ENCODE measurements at regions not wholly inside any gene's neighbourhood (a gene's known extent, or its start where the extent isn't known, plus 50 kb on each side); places are given as distances from the start of the nearest gene placed in this dataset.

GRCh38 chr9:87290241-87291052 lies 207.2 kb upstream of the DAPK1 start:
- Histone ChIP-seq H3K27me3 (ENCODE audit: control insufficient read depth, insufficient read depth, low read length) (no peaks in the 10 kb centered on the region), H3K9me3 (ENCODE audit: control insufficient read depth, insufficient read depth, low read length) (no peaks in the 10 kb centered on the region; the same call in 1 of the 2 replicates), H3K27ac (ENCODE audit: low read depth, low read length) (no peak overlapping the region), H3K4me3 (ENCODE audit: low read depth, low read length) (no peak overlapping the region)
- ChIA-PET CTCF (interaction anchor here (0.7 kb wide), 1 partner anchor 78 kb away, joined by 6 read pairs; no protein-coding TSS in a partner anchor), POLR2A (interaction anchor here (0.5 to 0.7 kb wide), 2 partner anchors 238 to 569 kb away, joined by 3 to 8 read pairs; no protein-coding TSS in a partner anchor)
- no peak for DNase-seq (ENCODE audit: low read depth, low spot score)
- TF ChIP-seq CTCF (IDR thresholded peaks at IDR 0.05; ENCODE audit: low read depth, low read length) = no peak

- H3K27me3 ChIP-seq (ENCODE audit: control insufficient read depth, insufficient read depth, low read length) = no peaks in the 10 kb centered on the region
- no peak for DNase-seq (ENCODE audit: low read depth, low spot score)
- H3K4me3 ChIP-seq (ENCODE audit: low read depth, low read length) = no peak overlapping the region
- no peak for TF ChIP-seq CTCF (IDR thresholded peaks at IDR 0.05; ENCODE audit: low read depth, low read length)
- ChIA-PET CTCF (no interaction called here), POLR2A (no interaction called here)
- no peaks in the 10 kb centered on the region; the same call in 1 of the 2 replicates for H3K9me3 ChIP-seq (ENCODE audit: control insufficient read depth, insufficient read depth, low read length)
- no peak overlapping the region for H3K27ac ChIP-seq (ENCODE audit: low read depth, low read length)
Measured at GRCh38 chr9:87292449-87293191, 205.0 kb upstream of the DAPK1 start.

GRCh38 chr9:87294126-87294525 lies 203.5 kb upstream of the DAPK1 start:
- no peaks in the 10 kb centered on the region; the same call in 1 of the 2 replicates for H3K9me3 ChIP-seq (ENCODE audit: control insufficient read depth, insufficient read depth, low read length)
- POLR2A ChIA-PET = no interaction called here
- no peaks in the 10 kb centered on the region for H3K27me3 ChIP-seq (ENCODE audit: control insufficient read depth, insufficient read depth, low read length)
- H3K4me3 ChIP-seq (ENCODE audit: low read depth, low read length) = no peak overlapping the region
- no peak for DNase-seq (ENCODE audit: low read depth, low spot score)
- no peak overlapping the region for H3K27ac ChIP-seq (ENCODE audit: low read depth, low read length)
- no peak for TF ChIP-seq CTCF (IDR thresholded peaks at IDR 0.05; ENCODE audit: low read depth, low read length)
- CTCF ChIA-PET = interaction anchor here (0.8 to 1.3 kb wide), 2 partner anchors 860 to 880 kb away, joined by 3 to 4 read pairs; no protein-coding TSS in a partner anchor

- Histone ChIP-seq H3K4me3 (ENCODE audit: low read depth, low read length) (no peak overlapping the region), H3K27me3 (ENCODE audit: control insufficient read depth, insufficient read depth, low read length) (no peaks in the 10 kb centered on the region), H3K9me3 (ENCODE audit: control insufficient read depth, insufficient read depth, low read length) (no peaks in the 10 kb centered on the region), H3K27ac (ENCODE audit: low read depth, low read length) (no peak overlapping the region)
- TF ChIP-seq CTCF (IDR thresholded peaks at IDR 0.05; ENCODE audit: low read depth, low read length) = no peak
- no peak for DNase-seq (ENCODE audit: low read depth, low spot score)
- ChIA-PET CTCF (interaction anchor here (1.0 kb wide), 1 partner anchor 1098 kb away, joined by 6 read pairs; no protein-coding TSS in a partner anchor), POLR2A (no interaction called here)
Measured at GRCh38 chr9:87300915-87301314, 196.8 kb upstream of the DAPK1 start.

- DNase-seq (ENCODE audit: low read depth, low spot score) = no peak
- CTCF ChIA-PET = interaction anchor here (1.0 kb wide), 1 partner anchor 1099 kb away, joined by 6 read pairs; no protein-coding TSS in a partner anchor
- Histone ChIP-seq H3K27ac (ENCODE audit: low read depth, low read length) (no peak overlapping the region), H3K9me3 (ENCODE audit: control insufficient read depth, insufficient read depth, low read length) (no peaks in the 10 kb centered on the region), H3K27me3 (ENCODE audit: control insufficient read depth, insufficient read depth, low read length) (no peaks in the 10 kb centered on the region), H3K4me3 (ENCODE audit: low read depth, low read length) (no peak overlapping the region)
- POLR2A ChIA-PET = no interaction called here
- no peak for TF ChIP-seq CTCF (IDR thresholded peaks at IDR 0.05; ENCODE audit: low read depth, low read length)
Measured at GRCh38 chr9:87301371-87301770, 196.3 kb upstream of the DAPK1 start.
